ENCODE measurements at regions not wholly inside any gene's neighbourhood (a gene's known extent, or its start where the extent isn't known, plus 50 kb on each side); places are given as distances from the start of the nearest gene placed in this dataset.

- ChIA-PET RAD21 (ENCODE audit: unreplicated experiment) (no interaction called here), POLR2A (no interaction called here), CTCF (interaction anchor here (0.6 to 1.0 kb wide), 2 partner anchors 248 to 480 kb away, joined by 3 read pairs; no protein-coding TSS in a partner anchor), SMC1A (ENCODE audit: uncharacterized antibody, unreplicated experiment) (interaction anchor here (0.7 to 1.0 kb wide), 3 partner anchors 28 to 247 kb away, joined by 3 read pairs; no protein-coding TSS in a partner anchor)
- TF ChIP-seq RAD21 (IDR thresholded peaks at IDR 0.05; ENCODE audit: insufficient read depth, low read depth, low read length) (peak; percentile 61), ZNF24 (IDR thresholded peaks at IDR 0.05) (no peak), MAX (IDR thresholded peaks at IDR 0.05; ENCODE audit: low read depth, low read length) (no peak), SMC3 (IDR thresholded peaks at IDR 0.05; ENCODE audit: borderline replicate concordance, low read length) (peak; percentile 63), RUNX3 (IDR thresholded peaks at IDR 0.05; ENCODE audit: low read length) (0 out of 2 replicates have a peak, but pooled peaks have one; percentile 9), NBN (IDR thresholded peaks at IDR 0.05) (no peak), ZNF274 (IDR thresholded peaks at IDR 0.05; ENCODE audit: insufficient read depth, insufficient read length) (no peak), BCLAF1 (IDR thresholded peaks at IDR 0.05) (no peak), CEBPB (IDR thresholded peaks at IDR 0.05; ENCODE audit: borderline replicate concordance in 1 of 2, low read depth in 2 of 2, low read length in 2 of 2) (peak in 1 of 2 experiments; percentile 72; a peak in 1 of 4 replicates), RAD51 (IDR thresholded peaks at IDR 0.05) (no peak), SUPT20H (IDR thresholded peaks at IDR 0.05; ENCODE audit: borderline replicate concordance, control insufficient read depth, low read depth, low read length) (no peak), PAX5 (IDR thresholded peaks at IDR 0.05; ENCODE audit: borderline replicate concordance, low read depth, low read length) (no peak), CTCF (IDR thresholded peaks at IDR 0.05 in 2 of 3, conservative IDR thresholded peaks at IDR 0.05 in 1 of 3; ENCODE audit: control insufficient read depth in 2 of 3, extremely low read depth in 1 of 3, insufficient read depth in 1 of 3, low read depth in 3 of 3, low read length in 3 of 3) (peak; percentile 35 to 55 (median 41); a peak in 5 of 6 replicates), RBBP5 (conservative IDR thresholded peaks at IDR 0.05) (no peak), YY1 (IDR thresholded peaks at IDR 0.05; ENCODE audit: low read depth, low read length) (peak; percentile 79)
- Histone ChIP-seq H3K9me3 (replicated peaks; ENCODE audit: control insufficient read depth, insufficient read depth, low read length) (no peaks in the 10 kb centered on the region), H3K36me3 (ENCODE audit: control insufficient read depth in 2 of 2, insufficient read depth in 2 of 2, low read length in 1 of 2) (no peaks in the 10 kb centered on the region), H3K4me1 (ENCODE audit: control insufficient read depth, insufficient read depth, low read length) (no peaks in the 10 kb centered on the region), H3K79me2 (ENCODE audit: control insufficient read depth, insufficient read depth, low read length) (no peaks in the 10 kb centered on the region), H3K4me2 (ENCODE audit: control insufficient read depth, insufficient read depth) (no peak overlapping the region), H3K9ac (ENCODE audit: control insufficient read depth, insufficient read depth, low read length) (no peak overlapping the region), H3K27ac (ENCODE audit: control insufficient read depth, insufficient read depth) (no peak overlapping the region), H3K4me3 (no peak overlapping the region), H2AFZ (ENCODE audit: control insufficient read depth, low read depth, low read length) (no peak overlapping the region), H3K27me3 (replicated peaks in 1 of 2; ENCODE audit: control insufficient read depth in 2 of 2, insufficient read depth in 2 of 2, low read length in 1 of 2) (no peaks in the 10 kb centered on the region; a peak in 2 of 4 replicates), H4K20me1 (ENCODE audit: control insufficient read depth, insufficient read depth) (no peaks in the 10 kb centered on the region)
- DNase-seq (ENCODE audit: low read depth, low spot score), result no peak
- BruUV-seq (replicated peaks), result no TSS peak
- intact Hi-C loops (cut with micrococcal nuclease; ENCODE audit: unreplicated experiment) (loop anchor here (1.0 kb wide), 1 partner anchor 247 kb away; no protein-coding TSS in a partner anchor), in situ Hi-C loops (cut with MboI) (loop anchor here (5.0 kb wide), 1 partner anchor 246 kb away; no protein-coding TSS in a partner anchor)
- ATAC-seq, result peak; percentile 80
- no peak for FAIRE-seq
- WGBS (ENCODE audit: insufficient coverage, insufficient replicate concordance, low lambda C conversion rate, missing lambda C conversion rate), result 62% methylated on average over 15 of the region's 15 CpGs
Observed at GRCh38 chr13:44191504-44192171, 182.0 kb upstream of the SERP2 start.

Data from GM12878 (cell line).